ENCODE measurements at regions not wholly inside any gene's neighbourhood (a gene's known extent, or its start where the extent isn't known, plus 50 kb on each side); places are given as distances from the start of the nearest gene placed in this dataset.

DNA sequence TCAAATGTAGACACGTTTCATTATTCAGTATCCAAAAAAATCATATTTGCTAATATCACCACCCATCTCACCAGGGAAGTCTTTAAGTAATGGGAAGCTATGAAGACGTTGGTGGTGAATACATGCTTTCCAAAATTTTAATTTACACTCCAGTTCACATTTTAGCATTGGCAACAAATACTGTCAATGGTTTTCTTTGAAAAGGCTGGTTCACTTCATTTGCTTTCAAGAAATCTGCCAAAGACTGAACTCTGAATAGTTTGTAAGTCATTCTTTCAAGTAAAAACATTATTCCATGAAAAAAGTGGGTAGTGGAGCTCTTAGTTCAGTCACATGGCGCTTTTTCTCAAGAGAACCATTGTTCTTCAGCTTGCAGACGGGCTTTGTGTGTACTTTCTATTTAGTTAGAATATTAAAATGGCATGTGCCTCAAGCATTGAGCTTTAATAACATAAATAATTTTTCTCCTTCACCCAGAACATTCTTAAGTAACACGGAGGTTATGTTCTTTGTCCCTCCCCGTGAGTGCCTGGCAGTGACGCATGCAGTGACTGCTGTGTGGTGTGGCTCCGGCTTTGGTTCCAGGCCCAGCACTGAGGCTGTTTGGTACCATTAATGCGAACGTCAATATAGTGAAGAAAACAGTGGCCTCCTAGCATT, 300.0 kb upstream of the HDAC4 start:
- DNase-seq = no peak

DNA sequence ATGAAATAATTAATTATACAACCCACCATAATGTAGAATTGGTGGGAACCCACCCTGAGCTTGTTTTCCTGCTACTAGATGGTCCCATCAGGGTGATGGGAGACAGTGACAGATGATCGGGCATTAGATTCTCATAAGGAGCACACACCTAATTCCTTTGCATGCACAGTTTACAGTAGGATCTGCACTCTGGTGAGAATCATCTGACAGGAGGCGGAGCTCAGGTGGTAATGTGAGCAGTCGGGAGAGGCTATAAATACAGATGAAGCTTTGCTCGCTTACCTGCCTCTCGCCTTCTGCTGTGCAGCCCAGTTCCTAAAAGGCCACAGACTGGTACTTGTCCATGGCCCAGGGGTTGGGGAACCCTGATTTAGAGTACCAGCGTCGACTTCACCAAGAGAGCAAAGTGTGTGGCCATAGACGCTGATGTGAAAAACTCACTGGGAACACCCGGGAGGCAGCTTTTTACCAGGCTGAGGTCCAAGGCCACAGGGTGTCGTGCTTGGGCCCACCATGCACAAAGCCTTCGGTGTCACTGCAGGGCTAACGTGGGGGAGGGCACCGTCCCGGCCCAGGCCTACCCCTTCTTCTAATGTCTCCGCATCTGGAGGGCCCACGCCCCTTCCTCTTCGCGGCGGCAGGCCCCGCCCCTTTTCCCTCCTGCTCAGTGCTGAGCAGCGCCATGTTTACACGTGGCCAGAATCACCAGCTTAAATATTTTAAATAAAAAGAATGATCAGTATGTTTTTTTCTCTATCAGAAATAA, 296.8 kb upstream of the HDAC4 start:
- DNase-seq = no peak

DNA sequence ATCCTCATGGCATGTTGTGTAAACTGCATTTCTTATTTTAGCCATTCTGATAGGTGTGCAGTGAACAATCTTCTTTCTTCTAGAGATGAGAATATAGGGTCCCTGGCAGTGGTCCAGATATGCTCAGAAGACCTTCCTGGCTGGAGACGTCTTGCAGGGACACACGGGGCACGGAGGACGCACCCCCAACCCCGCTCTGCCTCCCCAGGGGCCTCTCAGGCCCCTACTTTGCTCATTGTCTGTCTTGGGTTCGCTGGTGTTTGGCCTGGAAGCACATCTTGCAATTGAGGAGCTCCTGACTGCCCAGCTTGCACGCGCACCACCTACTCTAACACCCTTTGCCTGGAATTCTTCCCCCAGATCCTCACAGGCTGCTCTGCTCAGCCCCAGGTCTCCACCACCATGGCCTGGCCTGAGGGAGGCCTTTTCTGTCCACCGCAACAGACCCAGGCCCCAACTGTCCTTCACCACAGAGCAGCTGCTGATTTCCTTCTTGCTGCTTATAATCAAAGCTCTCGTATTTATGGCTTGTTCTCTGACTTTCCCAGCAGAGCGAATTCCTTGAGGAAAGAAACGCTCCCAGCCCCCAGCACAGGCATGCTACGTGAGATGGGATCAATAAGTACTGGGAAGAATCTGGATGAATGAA, 295.9 kb upstream of the HDAC4 start:
- DNase-seq = no peak

DNA sequence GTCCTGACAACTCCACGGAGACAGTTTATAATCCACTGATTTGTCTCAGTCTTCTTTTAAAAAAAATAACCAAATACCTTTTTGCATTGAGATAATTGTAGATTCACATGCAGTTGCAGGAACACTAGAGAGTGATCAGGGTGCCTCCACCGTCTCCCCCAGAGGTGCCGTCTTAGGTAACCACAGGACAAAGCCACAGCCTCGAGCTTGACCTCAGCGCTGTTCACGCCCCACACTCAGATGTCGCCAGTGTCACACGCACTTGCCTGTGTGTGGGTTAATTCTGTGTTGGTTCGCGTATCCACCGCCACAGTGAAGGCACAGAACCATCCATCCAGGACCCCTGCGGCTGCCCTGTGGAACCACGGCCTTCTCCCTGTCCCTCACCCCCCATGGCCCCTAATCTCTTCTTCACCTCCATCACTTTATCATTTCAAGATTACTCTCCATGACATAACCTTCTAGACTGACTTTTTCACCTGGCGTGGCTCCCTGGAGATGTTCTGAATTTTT, 295.0 kb upstream of the HDAC4 start:
- DNase-seq = no peak

DNA sequence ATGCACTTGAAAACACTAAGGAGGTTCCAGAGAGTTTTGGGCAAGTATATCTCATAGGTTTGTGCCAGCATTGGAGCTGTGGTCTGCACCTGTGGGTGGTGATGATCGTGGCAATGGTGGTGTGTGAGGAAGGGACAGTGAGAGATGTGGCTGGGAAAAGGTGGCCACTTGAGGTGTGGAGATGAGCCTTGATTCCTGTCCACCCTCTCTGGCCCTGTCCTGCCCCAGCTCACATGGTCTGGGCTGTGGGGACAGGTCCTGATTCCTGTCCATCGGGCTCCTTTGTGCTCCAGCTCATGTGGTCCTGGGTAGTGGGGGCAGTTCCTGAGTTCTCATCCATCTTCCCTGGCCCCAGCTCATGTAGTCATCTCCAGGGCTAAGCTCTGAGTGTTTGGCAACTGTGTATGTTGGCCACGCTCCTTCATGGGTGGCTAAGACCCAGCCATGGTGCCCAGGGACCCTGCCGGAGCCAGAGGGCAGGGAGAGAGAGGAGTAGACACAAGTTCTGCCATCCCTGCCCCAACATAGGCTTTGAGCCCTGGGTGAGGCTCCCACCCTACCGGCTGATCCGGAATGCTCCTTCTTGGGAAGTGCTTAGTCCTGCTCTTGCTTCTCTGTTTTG, 294.4 kb upstream of the HDAC4 start:
- no peak for DNase-seq

DNA sequence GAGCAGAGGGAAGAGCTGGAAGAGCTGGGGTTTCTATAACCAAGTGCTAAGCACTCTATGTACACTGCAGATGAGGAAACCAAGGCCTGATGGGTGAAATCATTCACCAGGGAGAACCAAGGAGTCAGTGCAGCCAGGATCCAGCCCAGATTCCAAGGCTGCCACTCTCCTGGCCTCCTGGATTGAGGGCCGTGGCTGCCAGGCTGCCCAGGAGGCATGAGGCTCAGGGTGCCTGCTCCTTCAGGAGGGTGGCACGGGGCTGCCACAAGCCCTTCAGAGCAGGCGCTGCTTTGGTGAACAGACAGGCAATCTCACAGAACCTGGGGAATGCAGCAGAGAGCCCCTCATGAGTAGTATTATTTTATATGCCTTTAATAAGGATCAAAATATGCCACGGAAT, 293.7 kb upstream of the HDAC4 start:
- DNase-seq = no peak

DNA sequence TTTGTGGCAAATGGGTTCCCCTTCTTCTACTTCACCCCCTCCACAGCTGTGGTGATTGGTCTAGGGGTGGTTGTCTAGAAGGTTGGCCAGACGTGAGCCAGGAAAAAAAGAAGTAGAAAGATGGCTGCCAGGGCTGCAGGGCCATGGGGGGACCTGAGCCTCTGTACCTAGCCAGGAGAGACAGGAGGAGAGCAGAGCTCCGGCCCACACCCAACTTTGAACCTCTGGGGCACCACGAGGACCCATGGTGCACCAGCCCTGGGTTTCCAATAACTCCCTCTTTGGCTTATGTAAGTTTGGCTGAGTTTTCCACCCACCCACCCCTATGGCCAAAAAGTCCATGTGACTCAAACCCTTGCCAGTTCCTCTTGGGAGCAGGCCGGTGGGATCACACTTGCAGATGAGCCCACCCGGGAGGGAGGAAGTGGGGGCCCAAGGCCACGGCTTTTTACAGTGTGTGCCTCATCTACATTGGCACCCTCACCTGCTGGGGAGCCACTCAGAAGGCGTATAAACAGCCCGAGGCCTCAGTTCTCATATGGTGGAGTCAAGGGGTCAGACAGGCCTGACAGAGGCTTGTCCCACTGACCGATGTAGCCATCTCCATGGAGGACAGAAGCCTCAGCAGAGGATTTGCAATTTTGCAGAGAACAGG, 293.1 kb upstream of the HDAC4 start:
- no peak for DNase-seq

DNA sequence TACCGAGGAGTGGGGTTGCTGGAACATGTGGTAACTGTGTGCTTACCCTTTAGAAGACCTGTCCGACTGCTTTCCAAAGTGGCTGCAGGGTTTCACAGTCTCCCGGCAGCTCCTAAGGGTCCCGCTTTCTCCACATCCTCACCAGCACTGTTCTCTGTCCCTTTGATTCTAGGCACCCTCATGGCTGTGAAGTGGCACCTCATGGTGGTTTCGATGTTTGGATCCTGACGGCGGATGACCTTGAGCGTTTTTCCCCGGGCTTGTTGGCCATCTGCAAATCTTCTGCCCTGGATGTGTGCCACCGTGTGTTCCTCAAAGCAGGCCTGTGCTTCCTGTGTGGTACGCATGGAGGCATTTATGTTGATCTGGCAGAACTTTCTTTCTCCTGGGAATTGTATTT, 292.5 kb upstream of the HDAC4 start:
- DNase-seq = no peak

DNA sequence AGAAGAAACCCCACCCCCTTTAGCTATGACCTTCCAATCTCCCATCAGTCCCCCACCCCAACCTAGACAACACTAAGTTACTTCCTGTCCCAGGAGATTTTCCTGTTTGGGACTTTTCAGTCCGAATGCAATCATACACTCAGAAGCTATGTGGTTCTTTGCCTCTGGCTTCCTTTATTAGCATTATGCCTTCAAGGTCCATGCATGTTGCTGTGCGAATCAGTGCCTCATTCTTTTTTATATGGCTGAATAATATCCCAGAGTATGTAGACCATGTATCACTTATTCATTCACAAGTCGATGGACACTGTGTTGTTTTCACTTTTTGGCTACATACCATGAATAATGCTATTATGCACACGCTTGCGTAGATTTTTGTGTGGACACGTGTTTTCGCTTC, 292.1 kb upstream of the HDAC4 start:
- DNase-seq = no peak

DNA sequence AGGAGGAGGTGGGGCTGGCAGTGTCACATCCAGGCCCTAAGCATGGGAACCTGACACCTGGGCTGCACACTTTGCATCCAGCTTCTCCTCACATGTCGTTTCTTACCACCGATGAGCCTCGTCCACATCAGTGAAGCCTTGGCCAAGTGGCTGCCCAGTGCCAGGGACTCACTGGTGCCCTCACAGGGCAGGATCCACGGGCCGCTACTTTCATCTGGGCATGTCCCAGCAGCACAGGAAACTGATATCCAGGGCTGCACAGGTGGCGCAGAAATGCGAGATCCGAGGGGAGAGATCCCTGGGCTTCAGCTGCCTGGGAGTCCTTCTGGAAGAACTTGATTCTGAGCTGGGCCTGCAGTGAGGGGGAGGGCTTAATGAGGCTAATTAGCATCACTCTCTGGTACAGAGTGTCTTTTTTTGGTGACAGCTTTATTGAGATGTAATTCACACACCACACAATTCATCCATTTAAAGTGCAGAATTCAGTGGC, 291.6 kb upstream of the HDAC4 start:
- DNase-seq = no peak

DNA sequence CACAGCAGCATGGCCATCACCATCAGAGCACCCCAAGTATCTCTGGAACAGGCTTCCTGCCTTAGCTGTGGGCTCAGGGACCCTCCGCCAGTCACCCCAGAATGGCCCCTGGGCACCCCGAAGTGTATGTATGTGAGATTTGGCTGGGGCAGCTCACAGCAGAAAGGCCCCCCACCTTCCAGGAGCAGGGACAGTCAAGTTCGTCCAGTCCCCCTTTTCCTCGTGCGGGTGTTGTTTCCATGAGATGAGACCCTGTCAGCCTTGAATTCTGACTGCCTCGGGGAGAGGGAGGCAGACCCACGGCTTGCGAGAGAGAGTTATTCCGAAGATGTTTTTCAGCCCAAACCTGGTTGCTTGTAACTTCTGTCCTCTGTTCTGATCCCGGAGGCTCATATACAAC, 290.9 kb upstream of the HDAC4 start:
- DNase-seq = no peak

DNA sequence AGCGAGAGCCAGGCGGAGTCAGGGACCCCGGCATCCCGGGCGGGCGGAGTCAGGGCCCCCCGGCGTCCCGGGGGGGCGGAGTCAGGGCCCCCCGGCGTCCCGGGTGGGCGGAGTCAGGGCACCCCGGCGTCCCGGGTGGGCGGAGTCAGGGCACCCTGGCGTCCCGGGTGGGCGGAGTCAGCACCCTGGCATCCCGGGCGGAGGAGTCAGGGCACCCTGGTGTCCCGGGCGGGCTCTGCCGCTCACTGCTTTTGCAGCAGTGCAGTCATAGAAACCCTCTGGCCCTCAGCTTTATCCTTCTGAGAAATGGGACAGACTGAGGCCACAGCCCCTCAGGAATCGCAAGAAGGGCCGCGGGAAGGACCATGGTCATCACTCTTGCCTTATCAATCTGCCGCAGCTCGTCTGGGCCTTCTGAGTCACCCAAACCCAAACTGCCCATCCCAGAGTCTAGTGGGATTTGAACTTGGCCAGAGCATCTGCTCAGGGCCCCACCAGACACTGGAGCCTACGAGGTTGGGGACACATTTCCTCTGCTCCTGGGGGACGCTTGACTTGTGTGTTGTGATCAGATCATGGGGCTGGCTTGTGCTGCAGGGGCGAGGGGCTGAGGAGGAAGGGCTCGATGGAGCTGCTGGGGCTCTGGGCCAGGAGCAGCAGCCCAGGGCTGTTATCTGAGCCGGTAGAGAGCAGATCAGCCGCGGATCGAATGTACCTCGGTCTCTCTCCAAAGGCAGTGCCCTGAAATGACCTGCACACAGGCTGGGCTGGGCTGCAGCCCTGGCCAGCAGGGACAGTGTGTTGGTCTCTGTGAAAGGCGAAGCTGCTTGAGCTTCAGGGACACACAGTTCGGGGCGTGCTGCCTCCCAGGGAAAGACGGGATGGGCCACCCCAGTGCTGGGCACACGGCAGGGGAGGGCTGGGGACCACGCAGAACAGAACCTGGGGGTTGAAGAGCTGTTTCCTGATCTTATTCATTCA, 290.1 kb upstream of the HDAC4 start:
- DNase-seq = no peak

DNA sequence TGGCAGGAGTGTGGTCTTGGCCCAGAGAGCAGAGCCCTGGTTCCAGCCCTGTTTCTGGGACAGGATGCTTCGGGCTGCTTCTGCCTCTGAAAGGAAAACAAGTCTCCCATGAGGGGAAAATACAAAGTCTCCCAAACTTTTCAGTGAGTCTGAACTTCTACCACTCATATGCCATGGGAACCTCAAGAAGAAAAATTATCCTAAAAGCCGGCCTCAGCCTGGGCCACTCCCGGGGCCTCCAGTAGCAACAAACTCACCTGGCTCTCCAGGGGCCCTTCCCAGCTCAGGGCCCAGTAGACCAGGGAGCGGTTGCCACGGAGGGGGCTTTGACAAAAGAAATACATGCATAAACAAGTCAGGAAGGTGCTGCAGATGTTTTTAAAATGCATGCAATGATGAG, 289.2 kb upstream of the HDAC4 start:
- DNase-seq = no peak

DNA sequence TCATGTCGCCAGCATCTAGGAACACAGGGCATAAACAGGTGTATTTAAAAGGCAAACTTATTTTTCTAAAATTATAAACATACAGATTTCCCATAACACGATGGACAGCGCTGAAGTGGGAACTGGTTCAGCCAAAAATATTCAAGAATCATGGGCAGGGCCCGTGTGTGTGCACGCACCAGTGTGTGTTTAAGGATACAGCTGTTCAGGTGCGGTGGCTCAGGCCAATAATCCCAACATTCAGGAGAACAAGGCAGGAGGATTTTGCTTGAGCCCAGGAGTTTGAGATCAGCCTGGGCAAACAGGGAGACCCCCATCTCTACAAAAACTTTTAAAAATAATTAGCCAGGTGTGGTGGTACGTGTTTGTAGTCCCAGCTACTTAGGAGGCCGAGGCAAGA, 288.6 kb upstream of the HDAC4 start:
- DNase-seq = no peak

DNA sequence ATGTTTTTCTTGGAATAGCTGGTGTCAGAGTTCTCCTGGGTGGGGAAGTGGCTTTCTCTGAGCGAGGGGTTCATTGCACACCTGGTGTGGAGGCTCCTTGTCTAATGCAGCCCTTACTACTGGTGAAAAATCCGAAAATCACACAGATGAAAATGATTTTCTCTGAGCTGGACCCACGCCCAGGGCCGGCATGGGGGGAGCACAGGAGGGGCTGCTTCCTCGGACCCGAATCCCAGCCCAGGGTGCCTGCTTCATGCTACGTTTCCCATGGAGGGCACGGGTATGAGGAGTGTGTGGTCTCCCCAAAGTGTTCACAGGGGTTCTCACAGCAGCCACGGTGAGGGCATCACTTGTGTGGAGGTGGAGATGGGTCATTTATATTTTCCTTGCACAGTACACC, 288.0 kb upstream of the HDAC4 start:
- DNase-seq = no peak

DNA sequence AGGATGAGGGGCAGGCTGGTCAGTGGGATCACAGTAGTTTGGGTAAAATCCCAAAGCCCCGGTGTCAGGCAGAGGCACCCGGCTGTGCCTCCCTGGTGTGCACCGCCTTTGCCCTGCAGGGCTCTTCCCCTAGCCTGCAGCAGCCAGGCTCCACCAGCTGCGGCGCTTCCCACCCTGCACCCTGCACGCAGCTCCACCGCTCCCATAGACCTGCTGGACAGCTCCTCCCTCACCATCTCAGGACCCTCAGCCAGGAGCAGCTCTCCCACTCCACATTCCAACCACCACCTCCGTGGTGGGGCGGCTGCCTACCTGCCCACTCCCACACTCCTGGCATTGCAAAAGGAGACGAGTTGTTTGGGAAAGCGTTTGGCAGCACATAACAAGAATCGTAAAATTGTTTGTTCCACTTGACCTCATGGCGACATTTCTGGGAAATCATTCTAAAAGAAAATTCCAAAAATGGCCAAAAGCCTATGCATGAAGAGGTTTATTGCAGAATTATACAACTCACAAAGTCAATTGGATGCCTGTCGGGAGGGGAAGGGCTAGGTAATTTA, 287.4 kb upstream of the HDAC4 start:
- no peak for DNase-seq

DNA sequence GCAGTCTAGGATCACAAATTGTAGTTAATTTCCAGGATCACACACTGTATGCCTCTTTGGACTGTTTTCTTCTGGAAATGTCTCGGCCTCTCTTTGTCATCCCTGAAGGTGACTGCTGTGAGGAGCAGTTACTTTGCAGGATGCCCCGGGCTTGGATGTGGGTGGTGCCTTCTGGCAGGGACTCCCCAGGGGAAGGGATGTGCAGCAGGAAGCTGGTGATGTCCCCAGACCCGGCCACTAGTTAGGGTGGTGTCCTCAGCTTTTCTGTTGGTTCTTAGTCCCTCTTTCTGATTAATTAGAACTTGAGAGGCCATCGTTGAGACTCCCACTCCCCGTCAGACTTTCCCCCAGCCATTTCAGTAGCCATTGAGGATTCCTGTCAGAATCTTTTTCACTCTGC, 286.6 kb upstream of the HDAC4 start:
- DNase-seq = no peak

DNA sequence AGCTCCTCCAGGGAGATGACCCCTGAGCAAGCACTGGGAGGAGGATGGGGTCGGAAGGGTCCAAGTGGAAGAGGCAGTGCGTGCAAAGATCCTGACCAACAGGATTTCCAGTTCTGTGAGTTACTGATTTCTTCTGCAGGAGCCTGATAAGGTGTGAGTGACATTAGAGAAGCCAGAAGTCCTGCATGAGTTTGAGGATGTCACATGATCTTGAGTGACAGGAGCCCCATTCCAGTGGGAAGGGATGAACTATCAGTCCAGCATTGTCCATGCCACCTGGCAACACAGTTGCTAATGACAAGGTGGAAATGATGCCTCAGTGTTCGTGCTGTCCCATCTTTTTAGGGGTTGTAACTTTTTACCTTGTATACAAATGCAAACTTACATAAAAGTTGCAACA, 285.1 kb upstream of the HDAC4 start:
- no peak for DNase-seq

DNA sequence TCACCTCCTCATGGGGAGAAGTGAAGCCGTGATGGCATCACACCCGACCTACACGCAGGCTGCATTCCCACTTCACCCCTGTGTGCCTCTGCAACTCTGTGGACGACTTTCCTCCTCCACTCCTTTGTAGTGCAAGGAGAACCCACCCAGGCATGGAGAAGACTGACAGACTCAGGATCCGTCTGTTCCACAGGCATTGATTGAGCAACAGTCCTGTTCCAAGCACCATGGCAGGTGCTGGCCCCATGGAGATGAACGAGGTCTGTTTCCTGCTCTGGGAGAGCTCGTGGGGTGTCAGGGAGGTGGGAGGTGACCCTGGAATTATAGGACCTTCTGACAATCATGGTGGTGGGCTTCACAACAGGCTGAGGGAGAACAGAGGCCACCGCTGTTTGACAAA, 284.7 kb upstream of the HDAC4 start:
- DNase-seq = no peak

DNA sequence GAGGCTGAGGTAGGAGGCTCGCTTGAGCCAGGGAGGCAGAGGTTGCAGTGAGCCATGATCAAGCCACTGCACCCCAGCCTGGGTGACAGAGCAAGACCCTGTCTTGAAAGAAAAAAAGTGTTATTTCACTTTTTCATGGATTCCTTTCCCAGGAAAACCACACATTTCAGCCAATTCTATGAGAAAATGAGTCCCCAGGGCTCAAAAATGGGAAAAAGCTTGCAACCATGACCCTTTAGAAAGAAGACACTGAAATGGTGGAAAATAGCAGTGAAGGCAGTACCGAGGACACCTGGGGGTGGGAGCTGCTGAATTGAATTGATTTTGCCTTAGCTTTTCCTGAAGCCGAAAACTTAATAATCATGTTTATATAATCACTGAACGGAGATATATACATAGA, 284.2 kb upstream of the HDAC4 start:
- no peak for DNase-seq

DNA sequence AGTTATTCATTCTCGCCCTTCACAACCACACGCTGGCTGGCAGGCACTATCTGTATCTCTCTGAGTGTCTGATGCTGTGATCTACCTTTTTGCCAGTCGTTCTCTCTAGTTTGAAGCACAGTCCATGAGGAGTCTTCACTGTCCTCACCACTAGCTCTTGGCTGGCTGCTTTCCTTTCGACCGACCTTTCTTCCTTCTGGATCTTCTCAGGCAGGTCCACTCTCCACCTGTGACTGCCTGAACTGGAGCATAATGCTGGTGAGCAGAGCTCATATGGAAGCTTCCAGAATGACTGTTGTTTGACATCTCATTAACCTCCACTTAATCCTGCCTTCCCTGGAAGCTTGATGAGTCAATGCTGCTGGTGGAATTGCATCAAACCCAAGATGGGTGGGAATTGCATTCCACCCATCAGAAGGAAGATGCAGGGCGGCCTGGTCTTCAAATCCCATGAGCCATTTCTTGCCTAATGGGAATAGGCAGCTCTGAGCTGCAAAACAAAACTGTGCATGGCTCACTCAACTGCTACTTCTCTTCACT, 283.5 kb upstream of the HDAC4 start:
- no peak for DNase-seq

Measured in Kasumi-1 (cell line).